ENCODE measurements at regions not wholly inside any gene's neighbourhood (a gene's known extent, or its start where the extent isn't known, plus 50 kb on each side); places are given as distances from the start of the nearest gene placed in this dataset.
A peak's percentile ranks its signal among the peaks of the same experiment; 100 is the strongest.

DNA sequence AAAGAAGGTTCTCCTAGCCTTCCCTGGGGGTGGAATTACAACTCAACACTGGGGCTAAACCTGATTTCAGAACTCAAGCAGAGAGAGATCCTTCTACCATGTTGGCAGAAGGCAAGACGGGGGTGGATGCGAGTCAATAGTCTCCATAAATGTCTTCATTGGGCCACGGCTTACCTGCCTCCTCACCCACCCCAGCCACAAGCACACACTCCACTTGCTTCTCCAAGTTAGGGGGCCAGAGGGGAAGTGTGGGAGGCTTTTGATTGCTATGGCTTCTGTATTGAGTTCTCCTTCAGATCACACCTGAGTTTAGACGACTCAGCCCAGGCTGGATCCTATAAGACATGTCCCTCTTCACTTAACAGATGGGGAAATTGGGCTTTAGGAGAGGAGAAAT is 178.9 kb downstream of the UACA start:
- Histone ChIP-seq H3K36me3 (ENCODE audit: low read depth) (no peaks in the 10 kb centered on the region), H3K27ac (ENCODE audit: poor library complexity, severe bottlenecking) (no peak overlapping the region), H3K4me3 (ENCODE audit: severe bottlenecking) (no peak overlapping the region), H3K4me1 (ENCODE audit: insufficient read depth, poor library complexity, severe bottlenecking) (no peaks in the 10 kb centered on the region), H3K27me3 (ENCODE audit: insufficient read depth, poor library complexity, severe bottlenecking) (no peaks in the 10 kb centered on the region), H3K9me3 (ENCODE audit: severe bottlenecking) (no peaks in the 10 kb centered on the region)
- ATAC-seq (ENCODE audit: low read depth) (peak; percentile 7; the same call in 1 of the 3 replicates), DNase-seq (ENCODE audit: low spot score) (no peak)
- TF ChIP-seq, protein P1, sequence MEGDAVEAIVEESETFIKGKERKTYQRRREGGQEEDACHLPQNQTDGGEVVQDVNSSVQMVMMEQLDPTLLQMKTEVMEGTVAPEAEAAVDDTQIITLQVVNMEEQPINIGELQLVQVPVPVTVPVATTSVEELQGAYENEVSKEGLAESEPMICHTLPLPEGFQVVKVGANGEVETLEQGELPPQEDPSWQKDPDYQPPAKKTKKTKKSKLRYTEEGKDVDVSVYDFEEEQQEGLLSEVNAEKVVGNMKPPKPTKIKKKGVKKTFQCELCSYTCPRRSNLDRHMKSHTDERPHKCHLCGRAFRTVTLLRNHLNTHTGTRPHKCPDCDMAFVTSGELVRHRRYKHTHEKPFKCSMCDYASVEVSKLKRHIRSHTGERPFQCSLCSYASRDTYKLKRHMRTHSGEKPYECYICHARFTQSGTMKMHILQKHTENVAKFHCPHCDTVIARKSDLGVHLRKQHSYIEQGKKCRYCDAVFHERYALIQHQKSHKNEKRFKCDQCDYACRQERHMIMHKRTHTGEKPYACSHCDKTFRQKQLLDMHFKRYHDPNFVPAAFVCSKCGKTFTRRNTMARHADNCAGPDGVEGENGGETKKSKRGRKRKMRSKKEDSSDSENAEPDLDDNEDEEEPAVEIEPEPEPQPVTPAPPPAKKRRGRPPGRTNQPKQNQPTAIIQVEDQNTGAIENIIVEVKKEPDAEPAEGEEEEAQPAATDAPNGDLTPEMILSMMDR (IDR thresholded peaks at IDR 0.05; ENCODE audit: poor library complexity, severe bottlenecking), result no peak

DNA sequence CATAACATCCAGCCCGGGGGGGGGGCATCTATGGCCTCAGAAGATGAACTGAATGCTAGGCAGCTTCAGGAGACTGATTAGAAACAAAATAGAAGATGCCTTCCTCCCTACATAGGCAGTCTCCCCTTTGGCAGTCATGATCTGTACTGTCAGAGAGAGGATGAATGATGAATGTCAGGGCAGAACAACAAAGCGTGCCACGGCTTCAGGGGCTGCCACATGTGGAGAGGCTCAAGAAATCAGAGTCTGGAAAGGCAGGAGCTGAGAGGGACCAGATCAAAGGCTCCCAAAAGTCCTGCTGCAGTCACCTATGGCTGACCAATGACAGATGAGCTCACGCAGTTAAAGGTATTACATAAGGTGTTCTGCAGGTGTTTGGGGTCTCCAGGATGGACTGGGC is 180.4 kb downstream of the UACA start:
- no peak for DNase-seq (ENCODE audit: low spot score)
- no peaks in the 10 kb centered on the region for H3K36me3 ChIP-seq (ENCODE audit: low read depth)
- H3K4me3 ChIP-seq (ENCODE audit: severe bottlenecking), result no peak overlapping the region
- no peaks in the 10 kb centered on the region for H3K9me3 ChIP-seq (ENCODE audit: severe bottlenecking)
- ATAC-seq (ENCODE audit: low read depth), result no peak
- H3K27me3 ChIP-seq (ENCODE audit: insufficient read depth, poor library complexity, severe bottlenecking), result no peaks in the 10 kb centered on the region
- no peaks in the 10 kb centered on the region for H3K4me1 ChIP-seq (ENCODE audit: insufficient read depth, poor library complexity, severe bottlenecking)
- no peak overlapping the region for H3K27ac ChIP-seq (ENCODE audit: poor library complexity, severe bottlenecking)
- TF ChIP-seq, protein P1 (IDR thresholded peaks at IDR 0.05; ENCODE audit: poor library complexity, severe bottlenecking), result no peak

DNA sequence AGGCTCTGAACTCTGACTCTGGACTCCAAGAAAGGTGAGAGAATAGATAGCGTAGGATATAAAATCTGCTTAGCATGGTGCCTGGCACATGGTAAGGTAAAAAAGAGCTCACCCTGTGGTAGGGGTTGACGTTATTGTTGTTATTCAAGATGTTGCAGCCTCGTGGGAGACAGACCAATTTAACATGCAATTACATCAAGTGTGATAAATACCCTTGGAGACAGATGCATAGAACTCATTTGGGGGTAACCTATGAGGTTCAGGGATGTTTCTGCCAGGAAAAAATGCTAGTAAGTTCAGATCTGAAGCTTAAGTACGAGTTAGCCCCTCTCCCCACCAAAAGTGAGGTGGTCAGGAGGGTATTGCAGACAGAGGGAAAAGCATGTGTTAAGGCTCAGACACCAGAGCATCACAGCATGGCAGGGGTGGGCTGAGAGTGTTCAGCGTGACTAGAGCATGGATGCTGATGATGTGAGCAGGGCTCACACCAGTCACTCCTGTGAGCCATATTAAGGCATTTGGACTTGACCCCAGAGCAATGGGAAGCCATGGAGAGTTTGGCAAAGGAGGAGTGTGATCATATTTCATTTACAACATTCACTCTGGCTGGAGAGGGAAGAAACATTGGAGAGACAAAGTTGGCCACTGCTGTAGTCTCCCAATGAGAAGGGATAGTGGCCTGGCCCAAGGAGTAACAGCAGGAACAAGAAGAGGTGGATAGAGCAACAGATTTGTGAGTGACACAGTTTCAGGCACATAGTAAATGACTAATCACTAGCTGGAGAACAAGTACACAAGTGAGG is 181.0 kb downstream of the UACA start:
- H3K27ac ChIP-seq (ENCODE audit: poor library complexity, severe bottlenecking), result no peak overlapping the region
- H3K9me3 ChIP-seq (ENCODE audit: severe bottlenecking), result no peaks in the 10 kb centered on the region
- DNase-seq (ENCODE audit: low spot score) (no peak), ATAC-seq (ENCODE audit: low read depth) (no peak)
- H3K4me1 ChIP-seq (ENCODE audit: insufficient read depth, poor library complexity, severe bottlenecking), result no peaks in the 10 kb centered on the region
- TF ChIP-seq, protein P1 (IDR thresholded peaks at IDR 0.05; ENCODE audit: poor library complexity, severe bottlenecking), result no peak
- H3K36me3 ChIP-seq (ENCODE audit: low read depth), result no peaks in the 10 kb centered on the region
- no peak overlapping the region for H3K4me3 ChIP-seq (ENCODE audit: severe bottlenecking)
- H3K27me3 ChIP-seq (ENCODE audit: insufficient read depth, poor library complexity, severe bottlenecking), result no peaks in the 10 kb centered on the region

DNA sequence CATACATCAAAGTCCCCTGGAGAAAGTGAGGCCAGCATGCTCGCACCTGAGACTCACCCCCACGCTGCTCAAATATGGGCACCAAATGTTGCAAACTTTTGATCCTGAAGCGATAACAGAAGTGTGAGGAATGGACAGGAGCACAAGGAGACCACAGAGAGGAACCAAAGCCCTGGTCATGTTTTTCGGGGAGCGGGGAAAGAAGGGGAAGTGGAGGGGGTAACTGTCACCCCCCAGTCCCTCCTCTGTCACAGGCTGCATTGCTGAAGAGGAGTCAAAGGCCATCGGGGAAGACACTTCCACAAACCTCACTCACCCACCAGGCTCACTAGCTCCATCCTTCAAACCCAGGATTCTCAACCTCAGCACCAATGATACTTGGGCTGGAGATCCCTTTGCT is 182.4 kb downstream of the UACA start:
- ATAC-seq (ENCODE audit: low read depth) (no peak), DNase-seq (ENCODE audit: low spot score) (no peak)
- TF ChIP-seq, protein P1 (IDR thresholded peaks at IDR 0.05; ENCODE audit: poor library complexity, severe bottlenecking), result no peak
- no peaks in the 10 kb centered on the region for H3K4me1 ChIP-seq (ENCODE audit: insufficient read depth, poor library complexity, severe bottlenecking)
- H3K4me3 ChIP-seq (ENCODE audit: severe bottlenecking), result no peak overlapping the region
- H3K9me3 ChIP-seq (ENCODE audit: severe bottlenecking), result no peaks in the 10 kb centered on the region
- H3K27me3 ChIP-seq (ENCODE audit: insufficient read depth, poor library complexity, severe bottlenecking), result no peaks in the 10 kb centered on the region
- no peaks in the 10 kb centered on the region for H3K36me3 ChIP-seq (ENCODE audit: low read depth)
- H3K27ac ChIP-seq (ENCODE audit: poor library complexity, severe bottlenecking), result no peak overlapping the region

DNA sequence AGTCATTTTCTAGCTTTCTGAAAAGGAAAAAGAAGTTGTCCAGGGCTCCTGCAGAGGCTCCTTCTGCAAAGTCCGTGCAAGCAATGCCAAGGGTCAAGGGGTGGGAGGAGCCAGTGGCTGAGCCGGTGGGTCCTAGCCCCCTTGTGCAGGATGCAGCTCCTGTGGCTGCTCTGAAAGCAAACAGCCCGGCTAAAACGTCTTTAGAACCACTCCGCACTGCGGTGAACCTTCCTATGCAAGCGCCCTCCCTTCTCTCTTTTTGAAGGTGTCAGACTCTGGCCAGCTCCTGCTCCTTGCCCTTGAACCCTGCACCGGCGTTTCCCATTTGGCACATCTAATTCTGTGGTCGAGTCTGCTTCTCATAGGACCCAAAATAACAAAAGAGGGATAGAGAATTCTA is 183.1 kb downstream of the UACA start:
- no peaks in the 10 kb centered on the region for H3K9me3 ChIP-seq (ENCODE audit: severe bottlenecking)
- no peaks in the 10 kb centered on the region for H3K36me3 ChIP-seq (ENCODE audit: low read depth)
- ATAC-seq (ENCODE audit: low read depth), result no peak
- H3K27me3 ChIP-seq (ENCODE audit: insufficient read depth, poor library complexity, severe bottlenecking), result no peaks in the 10 kb centered on the region
- H3K4me3 ChIP-seq (ENCODE audit: severe bottlenecking), result no peak overlapping the region
- TF ChIP-seq, protein P1 (IDR thresholded peaks at IDR 0.05; ENCODE audit: poor library complexity, severe bottlenecking), result no peak
- no peaks in the 10 kb centered on the region for H3K4me1 ChIP-seq (ENCODE audit: insufficient read depth, poor library complexity, severe bottlenecking)
- DNase-seq (ENCODE audit: low spot score), result no peak
- no peak overlapping the region for H3K27ac ChIP-seq (ENCODE audit: poor library complexity, severe bottlenecking)
